Thyroid gland (tissue), 4 donors: ENCODE measurements at regions not wholly inside any gene's neighbourhood (a gene's known extent, or its start where the extent isn't known, plus 50 kb on each side); places are given as distances from the start of the nearest gene placed in this dataset.

ENCODE experiments used
- CTCF ChIP-seq, 6 experiments: fragments of 200-600 bp in 3 of 6; fragments of 450-650 bp in 3 of 6; sonication (generic) in 3 of 6; IDR thresholded peaks; one replicate each; pipeline ENCODE4 v1.5.1; 2016 to 2019; ENCODE audit warnings: antibody characterized with exemption in 6 of 6, mild to moderate bottlenecking in 2 of 6, inconsistent platforms in 1 of 6, moderate library complexity in 1 of 6
- POLR2A ChIP-seq, 2 donors: fragments of 450-650 bp; IDR thresholded peaks; one replicate each; pipeline ENCODE4 v1.6.1; 2017; ENCODE audit warnings: antibody characterized with exemption in 2 of 2, mild to moderate bottlenecking in 2 of 2, moderate library complexity in 1 of 2

GRCh38 chr2:53497020-53497419 is 270.6 kb upstream of the CHAC2 start:
- TF ChIP-seq CTCF (IDR thresholded peaks at IDR 0.05), result no peak
- no peak for TF ChIP-seq POLR2A (IDR thresholded peaks at IDR 0.05)
